CD4-positive, alpha-beta T cell treated with Interleukin-2 at 100 ng/mL for 4 hours (primary cell): ENCODE measurements at regions not wholly inside any gene's neighbourhood (a gene's known extent, or its start where the extent isn't known, plus 50 kb on each side); places are given as distances from the start of the nearest gene placed in this dataset.
"Not testable (repeated sequence)": the region's sequence is repeated elsewhere in the genome, so short reads cannot be mapped to it uniquely, and the experiment has no call there.

ENCODE experiments used
- DNase-seq: peaks from one replicate; pipeline ENCODE4 v3.0.0-alpha.2; 2020; ENCODE audit warnings: low spot score

DNA sequence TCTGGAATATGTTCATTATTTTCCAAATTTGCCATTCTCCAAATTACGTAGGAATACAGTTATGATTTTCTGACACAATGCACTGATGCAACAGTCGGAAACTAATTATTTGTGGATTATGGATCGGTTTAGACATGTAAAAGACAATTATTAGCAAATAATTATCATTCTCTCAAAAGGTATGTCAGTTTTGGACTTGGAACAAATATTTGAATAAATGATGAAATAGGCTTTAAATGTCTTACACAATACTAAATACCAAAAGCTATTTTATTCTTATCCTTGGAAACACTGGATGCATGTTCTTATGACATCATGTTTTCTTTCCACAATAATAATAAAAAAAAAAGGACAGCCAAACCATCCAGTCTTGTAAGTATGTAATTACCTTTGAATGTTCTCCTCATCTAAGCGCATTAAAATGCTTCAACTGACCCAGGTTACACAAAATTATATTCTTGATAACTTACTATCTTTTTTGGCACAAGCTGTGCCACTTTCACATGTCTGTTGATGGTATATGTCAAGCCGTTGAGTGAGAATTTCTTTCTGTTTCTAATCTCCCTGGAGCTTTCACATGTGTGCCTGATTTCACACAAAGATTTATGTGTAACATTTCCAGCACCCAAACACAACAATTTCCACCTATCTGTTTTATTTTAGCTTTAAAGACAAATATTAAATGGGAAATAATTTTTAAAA, 238.5 kb upstream of the ZNF385D start:
- DNase-seq, result no peak

DNA sequence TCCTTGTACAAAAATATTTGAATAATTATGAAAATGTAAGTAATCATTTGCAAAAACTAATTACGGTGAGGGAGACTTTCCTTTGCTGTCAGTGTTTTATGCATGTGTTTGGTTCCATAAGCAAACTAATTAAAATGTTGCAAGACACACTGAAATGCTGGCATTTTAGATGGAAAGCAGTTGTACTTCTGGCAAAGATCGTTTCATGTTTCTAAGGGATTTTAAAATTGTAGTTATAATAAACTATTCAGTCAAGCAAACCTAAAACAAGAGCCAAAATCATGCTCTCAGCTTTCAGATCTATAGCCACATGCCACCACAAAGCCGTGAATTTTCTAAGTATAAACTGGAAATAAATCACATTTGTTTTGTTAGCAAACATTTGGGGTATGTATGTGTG, 240.1 kb upstream of the ZNF385D start:
- DNase-seq, result no peak

DNA sequence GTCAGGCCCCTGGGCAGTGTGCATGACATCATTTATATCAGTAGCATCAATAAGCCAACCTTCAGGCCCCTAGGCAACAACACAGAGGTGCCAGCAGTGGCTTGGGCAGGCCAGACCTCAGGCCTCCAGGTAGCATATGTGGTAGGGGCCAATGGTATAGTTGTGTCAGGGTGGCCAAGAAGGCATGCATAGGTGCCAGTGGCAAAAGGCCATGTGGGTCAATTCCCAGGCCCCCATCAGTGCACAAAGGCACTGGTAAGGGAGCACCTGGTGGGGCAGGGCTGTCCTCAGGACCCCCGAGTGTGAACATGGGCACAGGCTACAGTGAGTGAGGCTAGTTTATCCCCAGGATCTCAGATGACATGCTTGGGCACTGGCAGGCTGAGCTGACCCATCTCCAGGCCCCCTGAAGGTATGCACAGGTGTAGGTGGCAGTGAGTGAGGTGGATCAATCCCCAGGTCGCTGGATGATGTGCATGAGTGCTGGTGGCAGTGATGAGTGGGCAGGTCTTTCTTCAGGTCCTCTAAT, 244.1 kb upstream of the ZNF385D start:
- no peak for DNase-seq

DNA sequence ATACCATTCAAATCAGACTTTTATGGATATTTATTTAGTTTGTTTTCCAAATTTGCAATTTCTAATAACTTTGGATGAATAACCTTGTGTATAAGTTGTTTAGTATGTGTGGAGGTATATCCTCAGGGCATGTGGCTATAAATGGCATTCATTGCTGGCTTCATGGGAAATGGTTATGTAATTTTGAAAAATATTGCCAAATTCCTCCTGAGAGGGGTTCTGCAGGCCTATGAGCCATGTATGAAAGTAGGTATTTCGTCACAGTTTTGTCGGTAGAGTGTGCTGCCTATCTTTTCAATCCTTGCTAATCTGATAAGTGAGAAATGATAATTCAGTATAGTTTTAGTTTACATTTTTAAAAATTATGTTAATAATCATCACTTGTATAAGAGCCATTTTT, 256.4 kb upstream of the ZNF385D start:
- DNase-seq, result no peak

DNA sequence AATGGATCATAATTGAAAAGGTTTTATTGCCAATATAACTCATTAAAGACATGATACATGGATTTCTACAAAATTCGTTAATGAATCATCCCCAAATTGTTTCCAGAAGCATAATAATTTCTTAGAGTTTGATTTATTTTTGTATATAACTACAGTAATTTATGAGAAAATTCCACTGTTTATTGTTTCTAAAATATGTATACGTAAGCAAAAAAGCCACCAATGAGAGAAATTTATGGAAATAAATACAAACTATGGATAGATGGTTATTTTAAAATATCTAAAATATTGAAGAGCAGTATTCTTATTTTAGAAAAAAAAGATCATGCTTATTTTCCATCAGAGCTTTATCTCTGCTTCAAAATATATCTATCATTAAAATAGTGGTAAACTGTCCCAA, 260.0 kb upstream of the ZNF385D start:
- DNase-seq, result no peak

DNA sequence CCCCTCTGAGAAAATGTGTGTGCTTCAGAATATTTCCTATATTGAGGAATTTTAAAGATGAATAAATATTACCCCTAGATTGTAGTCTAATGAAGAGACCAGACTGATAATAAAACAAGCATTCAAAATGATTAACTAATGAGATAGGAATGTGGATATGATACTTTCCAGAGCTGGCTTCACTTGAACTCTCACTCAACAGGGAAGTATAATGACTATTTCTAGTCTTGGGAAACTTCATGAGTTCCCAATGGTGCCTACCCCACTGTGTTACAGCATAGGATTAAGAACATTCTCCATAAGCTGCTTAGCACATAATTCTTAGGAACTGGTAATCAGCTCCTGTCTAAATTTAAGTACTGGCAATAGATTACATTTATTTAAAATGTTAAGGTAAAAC, 261.5 kb upstream of the ZNF385D start:
- no peak for DNase-seq

DNA sequence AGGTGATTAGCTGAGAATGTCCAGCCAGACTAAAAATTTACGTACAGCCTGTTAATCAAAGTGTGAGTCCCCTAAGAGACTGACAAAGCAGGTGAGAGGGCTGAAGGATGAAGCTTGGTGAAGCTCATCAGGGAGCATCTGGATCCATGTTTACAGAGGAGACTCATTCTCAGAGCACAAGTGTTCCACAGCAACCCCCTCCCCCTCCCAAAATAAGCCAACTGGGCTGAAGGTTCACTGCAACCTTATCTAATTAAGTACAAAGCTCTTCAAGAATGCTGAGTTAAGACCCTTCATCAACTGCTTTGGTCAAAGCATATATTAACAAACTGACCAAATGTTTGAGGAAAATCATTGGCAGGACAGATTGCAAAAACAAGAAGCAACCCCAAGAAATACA, 262.6 kb upstream of the ZNF385D start:
- DNase-seq, result no peak

DNA sequence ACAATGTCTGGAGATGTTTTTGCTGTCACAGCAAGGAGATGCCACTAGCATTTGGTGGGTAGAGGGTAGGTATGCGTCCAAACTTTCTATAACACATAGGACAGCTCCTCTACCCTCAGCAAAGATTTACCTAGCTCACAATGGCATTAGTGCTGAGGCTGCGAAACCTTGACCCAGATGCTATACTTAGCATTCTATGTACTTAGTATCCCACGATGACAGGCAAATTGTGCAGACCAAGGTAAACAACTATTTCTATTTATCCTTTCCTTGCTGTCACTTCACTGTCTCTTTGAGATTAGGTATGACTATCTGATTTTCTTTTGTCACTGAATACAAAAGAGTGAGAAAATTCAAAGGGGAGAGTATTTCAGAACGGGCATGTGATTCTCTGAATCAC, 265.2 kb upstream of the ZNF385D start:
- no peak for DNase-seq

DNA sequence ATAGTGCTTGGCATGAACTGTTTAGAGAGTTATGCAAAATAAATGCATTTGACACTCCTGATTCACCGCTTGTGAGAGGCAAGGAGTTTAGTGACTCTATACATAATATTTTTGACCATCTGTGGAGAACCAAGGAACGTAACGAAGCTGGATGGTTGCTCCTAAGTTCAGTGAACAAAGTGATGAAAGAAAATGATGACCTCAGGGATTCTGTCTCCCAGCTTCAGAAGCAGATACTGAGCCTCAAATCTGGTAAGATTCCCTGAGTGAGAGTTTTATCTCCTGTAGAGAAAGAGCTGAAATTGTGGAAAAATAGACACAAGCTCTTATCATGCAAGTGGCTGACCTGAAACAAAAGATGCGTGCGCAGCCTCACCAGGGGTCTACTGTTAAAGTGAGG, 273.6 kb upstream of the ZNF385D start:
- DNase-seq, result not testable (repeated sequence)

DNA sequence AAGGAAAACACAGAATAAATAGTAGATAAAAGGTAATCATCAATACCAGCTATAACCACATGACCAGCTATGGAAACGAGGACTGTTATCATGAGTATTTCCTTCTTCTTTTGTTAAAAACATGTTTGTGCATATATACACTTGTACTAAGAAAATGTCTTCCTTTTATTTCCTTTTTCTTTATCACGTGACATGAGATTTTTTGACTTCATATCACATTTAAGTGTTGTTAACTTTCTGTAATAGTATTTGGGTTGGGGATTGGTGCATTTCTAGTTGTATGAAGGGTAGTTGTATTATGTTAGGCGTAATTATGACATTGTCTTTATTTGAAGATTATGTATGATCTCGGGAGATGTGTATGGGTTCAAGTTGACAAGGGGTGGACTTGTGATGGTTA, 278.5 kb upstream of the ZNF385D start:
- no peak for DNase-seq

DNA sequence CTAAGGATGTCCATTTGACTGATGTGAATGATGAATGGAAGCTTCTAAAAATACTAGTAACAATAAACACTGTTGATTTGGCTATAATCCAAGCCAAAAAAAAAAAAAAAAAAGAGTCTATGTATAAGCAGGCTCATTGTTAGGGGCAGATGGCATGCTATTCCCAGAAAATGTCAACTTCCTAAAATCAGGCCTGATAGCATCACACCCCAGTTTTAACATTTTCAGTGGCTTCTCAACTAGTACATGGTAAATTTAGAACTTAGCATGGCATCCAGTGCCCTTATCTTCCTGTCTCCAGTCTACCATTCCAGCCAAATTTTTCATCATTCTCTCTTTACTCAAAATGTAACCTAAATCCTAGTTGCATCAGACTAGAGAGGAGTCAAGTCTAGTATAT, 288.2 kb upstream of the ZNF385D start:
- no peak for DNase-seq

DNA sequence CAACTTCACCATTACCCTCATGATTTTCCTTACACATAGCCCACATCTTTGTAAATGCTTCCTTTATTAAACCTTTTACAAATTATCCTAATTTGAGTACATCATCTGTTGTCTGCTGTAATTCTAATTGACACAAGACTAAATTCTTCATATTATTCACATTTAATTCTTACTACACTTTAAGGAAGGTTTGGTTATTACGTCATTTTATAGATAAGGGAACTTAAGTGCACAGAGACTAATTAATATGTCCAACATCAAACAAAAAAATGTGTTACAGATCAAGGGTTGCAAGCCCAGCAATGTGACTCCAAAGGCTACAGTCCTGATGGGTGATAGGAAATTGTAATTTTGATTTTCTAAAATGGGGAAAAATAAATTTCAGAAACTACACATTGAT, 289.1 kb upstream of the ZNF385D start:
- DNase-seq, result no peak

DNA sequence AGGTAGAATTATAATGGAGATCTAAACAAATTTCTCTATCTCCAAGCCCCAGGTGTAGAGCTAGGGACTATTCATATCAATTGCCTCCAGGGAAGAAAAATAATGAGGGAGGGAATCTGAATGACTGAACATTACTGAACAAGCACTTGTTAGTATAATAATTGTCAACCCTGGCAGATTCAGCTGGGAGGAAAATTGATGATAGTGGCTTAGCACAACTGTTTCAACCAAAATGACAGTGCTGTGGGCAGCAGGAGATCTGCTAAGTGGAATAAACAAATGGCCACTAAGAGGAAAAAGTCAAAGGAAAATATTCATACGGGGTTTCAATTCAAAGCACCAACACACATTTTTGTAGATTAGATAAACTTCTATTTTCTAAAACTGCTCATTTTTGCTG, 294.9 kb upstream of the ZNF385D start:
- DNase-seq, result no peak

DNA sequence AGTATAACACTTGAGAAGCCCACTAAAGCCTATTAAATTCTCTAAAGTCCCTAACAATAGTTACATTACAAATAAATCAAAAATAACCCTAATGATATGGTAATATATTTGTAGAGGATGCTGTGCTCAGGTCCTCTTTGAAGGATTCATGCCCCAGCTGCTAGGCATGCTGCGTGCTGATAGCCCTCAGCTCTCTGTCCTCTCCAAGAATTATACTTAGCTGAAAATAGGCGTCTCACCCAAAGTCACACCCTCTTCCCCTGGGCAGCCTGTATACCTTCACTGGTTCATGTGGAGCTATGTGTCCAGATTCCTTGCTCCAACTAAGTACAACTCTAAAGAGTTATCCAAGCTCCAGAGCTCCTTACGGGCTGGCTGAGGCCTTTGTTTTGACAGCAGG, 312.5 kb upstream of the ZNF385D start:
- no peak for DNase-seq

DNA sequence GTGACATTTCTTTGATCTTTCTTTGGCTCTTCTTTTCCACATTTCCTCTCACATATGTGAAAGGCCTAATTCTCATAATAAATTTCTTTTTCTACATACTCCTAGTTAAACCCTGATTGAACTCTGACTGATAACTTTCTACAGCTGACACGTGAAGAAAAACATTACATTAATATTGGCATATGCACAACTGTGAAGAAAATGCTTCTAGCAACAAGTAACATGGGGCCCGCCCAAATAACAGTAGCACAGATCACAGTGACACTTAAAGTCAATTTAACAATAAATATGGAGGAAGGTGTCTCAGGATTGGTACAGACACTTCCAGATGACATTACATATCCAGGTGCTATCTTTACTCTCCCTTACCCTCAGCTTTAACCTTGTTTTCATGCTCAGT, 317.6 kb upstream of the ZNF385D start:
- DNase-seq, result no peak

DNA sequence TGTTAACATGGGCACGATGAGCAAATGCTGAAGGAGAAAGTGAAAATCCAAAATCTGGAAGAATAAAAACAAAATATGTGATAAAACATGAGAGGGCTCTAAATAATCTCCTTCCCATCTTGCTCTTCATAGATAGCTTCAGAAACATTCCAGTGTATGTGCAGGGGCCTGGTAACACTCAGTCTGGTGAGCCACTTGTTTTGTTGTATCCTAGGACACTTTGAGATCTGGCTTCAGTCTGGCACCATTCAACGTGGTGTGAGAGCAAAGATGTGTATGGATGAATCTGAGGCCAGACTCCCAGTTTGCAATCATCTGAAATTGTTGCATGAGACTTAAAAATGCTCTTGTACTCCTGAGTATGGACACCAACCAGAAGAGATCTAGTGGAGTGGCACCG, 337.2 kb upstream of the ZNF385D start:
- no peak for DNase-seq

DNA sequence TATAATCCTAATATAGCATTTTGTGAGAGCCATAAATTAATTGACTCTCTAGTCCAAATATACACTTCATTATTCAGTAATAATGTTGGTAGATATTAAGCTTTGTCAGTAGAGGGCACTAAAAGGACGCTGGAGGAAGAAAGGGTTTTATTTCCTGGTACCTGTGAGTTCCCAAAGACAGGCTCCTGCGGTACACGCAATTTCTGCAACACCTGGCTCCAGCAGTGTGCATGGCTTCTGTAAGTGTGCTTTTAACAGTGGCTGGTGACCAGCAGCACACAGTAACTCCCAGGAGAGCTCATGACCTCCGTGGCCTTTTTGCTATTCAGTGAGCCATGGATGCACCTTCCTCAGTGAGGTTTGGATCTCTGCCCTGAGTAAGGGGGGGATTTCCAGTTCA, 338.3 kb upstream of the ZNF385D start:
- no peak for DNase-seq

DNA sequence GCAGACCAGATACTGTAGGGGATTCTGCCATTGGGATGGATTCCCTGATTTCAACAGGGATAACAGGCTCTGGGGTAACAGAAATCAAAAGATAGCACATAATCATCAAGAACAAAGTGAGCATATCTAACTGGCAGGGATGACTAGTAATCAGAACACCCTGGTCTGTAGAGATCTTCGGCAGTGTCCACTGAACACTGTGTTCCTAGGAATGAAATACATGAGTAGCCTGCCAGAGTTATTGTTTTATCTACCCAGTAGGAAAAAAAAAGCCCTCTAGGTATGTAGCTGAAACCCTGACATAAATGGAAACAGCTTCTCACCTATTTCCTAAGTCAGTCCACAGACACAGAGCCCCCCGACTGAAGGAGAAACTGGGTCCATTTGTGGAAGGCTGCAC, 340.3 kb upstream of the ZNF385D start:
- DNase-seq, result no peak

DNA sequence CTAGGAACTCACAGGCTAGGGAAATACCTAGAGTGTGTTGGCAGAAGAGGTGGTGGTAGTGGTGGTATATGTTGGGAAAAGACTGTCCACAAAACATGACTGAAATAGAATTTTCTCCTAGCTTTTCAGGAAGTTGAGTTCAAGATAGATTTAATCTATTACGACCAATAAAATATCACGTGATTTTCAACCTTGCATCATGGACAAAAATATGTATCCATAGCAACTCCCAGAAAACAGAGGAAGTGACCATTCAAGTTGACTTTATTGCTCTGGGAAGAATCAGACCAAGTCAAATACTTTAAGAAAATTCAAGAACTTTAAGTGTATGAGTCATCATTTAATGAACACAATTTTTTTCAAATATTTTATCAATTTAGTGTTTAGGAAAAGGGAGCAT, 347.0 kb upstream of the ZNF385D start:
- no peak for DNase-seq

DNA sequence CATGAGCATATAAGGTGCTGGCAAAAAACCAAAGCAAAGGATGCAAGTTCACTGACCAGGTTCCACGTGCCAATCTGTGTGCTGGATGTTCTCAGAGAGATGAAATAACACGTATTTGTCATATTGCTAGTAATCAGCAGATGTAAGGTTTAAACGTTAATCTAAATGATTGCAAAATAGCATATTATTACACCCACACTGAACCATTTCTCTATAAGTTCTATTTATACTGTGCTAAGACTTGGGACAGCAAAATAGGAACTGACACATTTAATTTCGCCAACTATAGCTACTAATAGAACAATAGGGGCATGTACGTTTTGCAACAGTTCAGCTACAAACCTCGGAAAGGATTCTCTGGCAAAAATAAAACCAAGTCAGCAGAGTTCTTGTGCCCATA, 350.3 kb upstream of the ZNF385D start:
- DNase-seq, result no peak

DNA sequence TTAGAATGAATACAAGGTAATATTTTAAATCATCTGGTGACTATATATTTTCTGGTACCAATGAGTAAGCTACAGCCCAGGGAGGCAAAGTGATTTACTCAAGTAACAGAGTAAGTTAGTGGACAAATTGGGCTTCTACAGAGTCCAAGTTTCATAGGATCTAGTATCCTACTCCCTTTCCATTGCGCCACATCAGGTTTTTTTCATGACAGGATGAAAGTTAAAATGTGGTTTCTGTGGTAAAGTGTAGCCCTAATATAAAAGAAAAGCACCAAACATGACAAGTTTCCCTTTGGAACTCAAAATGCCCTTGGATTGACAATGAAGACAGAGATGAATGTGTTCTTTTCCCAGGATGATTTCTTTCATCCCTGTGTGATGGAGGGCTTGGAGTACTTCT, 350.8 kb upstream of the ZNF385D start:
- DNase-seq, result no peak

DNA sequence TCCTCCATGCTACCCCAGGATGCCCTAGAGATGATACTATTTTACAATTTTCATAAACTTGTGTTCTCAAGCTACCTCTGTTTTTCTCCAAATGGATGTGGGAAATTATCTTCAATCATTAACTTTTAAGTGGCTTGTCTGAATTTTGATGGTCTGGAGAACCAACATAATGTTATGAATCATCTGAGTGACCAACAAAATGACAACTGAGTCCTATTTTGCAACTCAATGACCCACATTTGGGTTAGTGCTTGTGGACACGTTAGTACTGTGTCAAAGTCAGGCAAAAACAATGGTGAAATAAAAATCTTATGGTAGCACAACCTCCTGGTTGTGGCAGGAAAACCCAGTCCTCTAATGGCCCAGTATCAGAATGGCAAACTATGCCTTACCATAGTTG, 352.4 kb upstream of the ZNF385D start:
- DNase-seq, result no peak

DNA sequence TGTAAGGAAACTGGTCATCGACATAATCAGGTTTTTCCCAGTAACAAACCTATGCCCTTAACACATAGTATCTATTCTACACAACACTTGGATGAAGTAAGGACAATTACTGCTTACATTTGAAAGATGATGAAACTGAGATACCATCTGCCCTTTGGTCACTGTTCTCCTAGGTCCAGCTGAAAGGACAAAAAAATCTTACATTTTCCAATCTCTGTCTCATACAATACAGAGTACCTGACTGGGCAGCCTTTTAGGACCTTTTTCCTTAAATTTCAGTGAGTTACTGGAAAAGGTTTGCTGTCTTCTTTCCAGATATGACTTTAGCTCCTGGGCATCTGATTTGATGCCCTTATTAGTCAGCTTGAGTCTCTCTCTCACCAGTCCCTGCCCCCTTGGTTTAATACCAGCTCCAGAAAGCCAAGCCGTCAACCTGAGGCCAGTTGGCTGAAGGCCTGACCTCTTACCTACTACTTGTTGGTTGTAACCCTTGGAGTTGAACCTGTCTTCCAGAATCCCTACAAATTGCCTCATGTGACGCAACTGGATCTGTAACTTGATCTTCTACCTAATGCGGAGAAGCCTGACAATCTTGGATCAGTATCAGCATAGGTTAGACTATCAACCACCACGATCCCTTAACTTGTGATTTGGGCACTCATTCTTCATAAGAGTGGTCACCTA, 355.3 kb upstream of the ZNF385D start:
- no peak for DNase-seq

DNA sequence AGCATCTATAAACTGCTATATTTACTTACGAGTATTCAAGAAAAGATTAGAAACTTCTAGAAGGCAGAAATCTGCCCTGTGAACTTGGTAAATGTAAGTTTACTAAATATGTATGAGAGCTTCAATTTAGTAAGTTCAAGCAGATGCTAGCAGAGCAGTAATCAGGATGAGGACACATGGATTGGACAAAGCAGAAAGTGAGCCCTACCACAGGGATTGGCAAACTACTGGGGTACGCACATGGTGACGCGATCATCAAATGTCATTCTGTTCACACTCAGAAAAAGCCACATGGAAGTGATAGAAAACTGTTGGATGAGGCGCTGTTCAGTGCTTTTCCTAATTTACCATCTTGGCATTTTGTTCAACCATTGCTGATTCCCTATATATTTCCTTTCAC, 360.2 kb upstream of the ZNF385D start:
- no peak for DNase-seq
